ENCODE measurements at regions not wholly inside any gene's neighbourhood (a gene's known extent, or its start where the extent isn't known, plus 50 kb on each side); places are given as distances from the start of the nearest gene placed in this dataset.

- DNase-seq, result no peak
Observed at GRCh38 chr4:54359919-54360650, 131.0 kb downstream of the PDGFRA start.

- no peak for DNase-seq
Observed at GRCh38 chr4:54363037-54363436, 133.9 kb downstream of the PDGFRA start.

- DNase-seq, result no peak
Observed at GRCh38 chr4:54365691-54366090, 136.6 kb downstream of the PDGFRA start.

- peak; percentile 32 for DNase-seq
Observed at GRCh38 chr4:54367059-54367458, 138.0 kb downstream of the PDGFRA start.

- peak; percentile 27 for DNase-seq
Observed at GRCh38 chr4:54368281-54369265, 139.5 kb downstream of the PDGFRA start.

GRCh38 chr4:54371173-54371572 is 142.1 kb downstream of the PDGFRA start:
- no peak for DNase-seq

- DNase-seq, result no peak
Observed at GRCh38 chr4:54372951-54373350, 143.9 kb downstream of the PDGFRA start.

- no peak for DNase-seq
Observed at GRCh38 chr4:54373718-54374210, 144.7 kb downstream of the PDGFRA start.

GRCh38 chr4:54378461-54378860 is 149.4 kb downstream of the PDGFRA start:
- DNase-seq, result no peak

GRCh38 chr4:54384152-54384551 is 155.1 kb downstream of the PDGFRA start:
- DNase-seq, result no peak

GRCh38 chr4:54384563-54384962 is 155.5 kb downstream of the PDGFRA start:
- DNase-seq, result peak; percentile 90

- peak; percentile 53 for DNase-seq
Observed at GRCh38 chr4:54386042-54386669, 157.1 kb downstream of the PDGFRA start.

- no peak for DNase-seq
Observed at GRCh38 chr4:54386693-54387092, 157.6 kb downstream of the PDGFRA start.

GRCh38 chr4:54390670-54391069 is 161.6 kb downstream of the PDGFRA start:
- DNase-seq, result no peak

GRCh38 chr4:54391104-54391503 is 162.0 kb downstream of the PDGFRA start:
- no peak for DNase-seq

GRCh38 chr4:54392479-54392878 is 163.4 kb downstream of the PDGFRA start:
- DNase-seq, result peak; percentile 65

GRCh38 chr4:54393243-54393642 is 164.2 kb downstream of the PDGFRA start:
- DNase-seq, result peak; percentile 44

GRCh38 chr4:54395013-54395527 is 166.0 kb downstream of the PDGFRA start:
- no peak for DNase-seq

GRCh38 chr4:54400188-54400587 is 171.1 kb downstream of the PDGFRA start:
- no peak for DNase-seq

GRCh38 chr4:54400802-54401201 is 171.7 kb downstream of the PDGFRA start:
- DNase-seq, result no peak

- no peak for DNase-seq
Observed at GRCh38 chr4:54402880-54403480, 173.9 kb downstream of the PDGFRA start.

GRCh38 chr4:54403700-54404453 is 174.8 kb downstream of the PDGFRA start:
- DNase-seq, result no peak
